OCI-LY1 (cell line): ENCODE measurements at regions not wholly inside any gene's neighbourhood (a gene's known extent, or its start where the extent isn't known, plus 50 kb on each side); places are given as distances from the start of the nearest gene placed in this dataset.

Experiments used
- CTCF ChIP-seq: fragments of 200-600 bp; sonication (generic), shearing (Covaris generic); IDR thresholded peaks from 2 replicates; pipeline ENCODE4 v1.5.1; 2017; ENCODE audit warnings: mild to moderate bottlenecking, antibody characterized with exemption, low read length, moderate library complexity, mixed read lengths
- EZH2 ChIP-seq: fragments of 200-600 bp; sonication (generic), shearing (Covaris generic); IDR thresholded peaks from 2 replicates; pipeline ENCODE4 v1.8.0; 2017; ENCODE audit warnings: borderline replicate concordance, mixed run types, mild to moderate bottlenecking, antibody characterized with exemption, low read length, moderate library complexity, mixed read lengths

GRCh38 chr3:159823780-159824179, 164.9 kb upstream of the IL12A start:
- no peak for TF ChIP-seq CTCF
- no peak for TF ChIP-seq EZH2
